Activated CD4-positive, alpha-beta T cell treated with anti-CD3 and anti-CD28 coated beads for 36 hours (primary cell): ENCODE measurements at regions not wholly inside any gene's neighbourhood (a gene's known extent, or its start where the extent isn't known, plus 50 kb on each side); places are given as distances from the start of the nearest gene placed in this dataset.

Experiments used
- ATAC-seq: fragments of 200-7000 bp; cut with Tn5 transposase; one replicate; pipeline ENCODE4 v1.10.0; 2021; ENCODE audit warnings: mild to moderate bottlenecking, moderate library complexity
- CTCF ChIA-PET: fragments of 350-600 bp; sonication (Branson Sonifier 250); formaldehyde crosslinking; loops from one replicate; lab custom pipeline; 2021; ENCODE audit warnings: antibody characterized with exemption; lab: Charles Lee
- POLR2A ChIA-PET: fragments of 350-600 bp; sonication (Branson Sonifier 250); formaldehyde crosslinking; loops from one replicate; lab custom pipeline; 2021; ENCODE audit warnings: antibody characterized with exemption, inconsistent platforms; lab: Charles Lee
- DNase-seq: peaks from one replicate; pipeline ENCODE4 v3.0.0-alpha.2; 2020
- H3K27ac Mint-ChIP-seq: one replicate; pipeline ENCODE4 v1.8.0; 2021; ENCODE audit warnings: mixed read lengths
- H3K27me3 Mint-ChIP-seq: one replicate; pipeline ENCODE4 v1.8.0; 2021; ENCODE audit warnings: mixed read lengths
- H3K36me3 Mint-ChIP-seq: one replicate; pipeline ENCODE4 v1.8.0; 2021; ENCODE audit warnings: low read depth, mixed read lengths
- H3K4me1 Mint-ChIP-seq: one replicate; pipeline ENCODE4 v1.8.0; 2021; ENCODE audit warnings: mixed read lengths
- H3K4me3 Mint-ChIP-seq: one replicate; pipeline ENCODE4 v1.8.0; 2021; ENCODE audit warnings: mild to moderate bottlenecking, moderate library complexity, mixed read lengths
- H3K9me3 Mint-ChIP-seq: one replicate; pipeline ENCODE4 v1.8.0; 2021; ENCODE audit warnings: low read depth, mixed read lengths
- intact Hi-C, 2 experiments: fragments of 100-400 bp; cut with DNase I in 1 of 2; cut with micrococcal nuclease in 1 of 2; formaldehyde crosslinking; loops; one replicate each; pipeline versions ENCODE4 v1.14.2 to v1.15.1; 2022 to 2024; cut with DNase I, micrococcal nuclease

GRCh38 chr3:76134166-76134565 lies 348.8 kb upstream of the ZNF717 start:
- H3K36me3 Mint-ChIP-seq: no peaks in the 10 kb centered on the region
- H3K27me3 Mint-ChIP-seq: no peaks in the 10 kb centered on the region

GRCh38 chr3:76138921-76139320 lies 353.6 kb upstream of the ZNF717 start:
- POLR2A ChIA-PET: no interaction called here
- Mint-ChIP-seq H3K4me3 (no peak overlapping the region), H3K36me3 (no peaks in the 10 kb centered on the region), H3K9me3 (peaks cover 2% of the 10 kb centered on the region), H3K27me3 (no peaks in the 10 kb centered on the region), H3K4me1 (no peaks in the 10 kb centered on the region), H3K27ac (no peak overlapping the region)
- no peak for ATAC-seq
- no peak for DNase-seq
- intact Hi-C loops: no loop called here
- CTCF ChIA-PET: no interaction called here

More at GRCh38 chr3:76134166-76134565, 348.8 kb upstream of the ZNF717 start:
- Mint-ChIP-seq H3K4me1 (no peaks in the 10 kb centered on the region), H3K9me3 (peaks cover 2% of the 10 kb centered on the region), H3K4me3 (no peak overlapping the region), H3K27ac (no peak overlapping the region)
- DNase-seq (no peak), ATAC-seq (no peak)
- ChIA-PET CTCF (no interaction called here), POLR2A (no interaction called here)
- intact Hi-C loops: no loop called here

- no peak for ATAC-seq
- H3K27ac Mint-ChIP-seq: no peak overlapping the region
- no peak overlapping the region for H3K4me3 Mint-ChIP-seq
- no peaks in the 10 kb centered on the region for H3K4me1 Mint-ChIP-seq
- ChIA-PET POLR2A (no interaction called here), CTCF (no interaction called here)
- no peaks in the 10 kb centered on the region for H3K36me3 Mint-ChIP-seq
- H3K27me3 Mint-ChIP-seq: no peaks in the 10 kb centered on the region
- intact Hi-C loops: no loop called here
- peaks cover 3% of the 10 kb centered on the region for H3K9me3 Mint-ChIP-seq
- DNase-seq: no peak
These were observed 362.5 kb upstream of the ZNF717 start for GRCh38 chr3:76147846-76148245.

- no peak for DNase-seq
- Mint-ChIP-seq H3K36me3 (no peaks in the 10 kb centered on the region), H3K4me3 (no peak overlapping the region), H3K9me3 (peaks cover 7% of the 10 kb centered on the region), H3K27me3 (no peaks in the 10 kb centered on the region), H3K4me1 (no peaks in the 10 kb centered on the region), H3K27ac (no peak overlapping the region)
- intact Hi-C loops: no loop called here
- POLR2A ChIA-PET: no interaction called here
- no peak for ATAC-seq
- CTCF ChIA-PET: no interaction called here
These were observed 366.7 kb upstream of the ZNF717 start for GRCh38 chr3:76152028-76152427.

- Mint-ChIP-seq H3K27me3 (no peaks in the 10 kb centered on the region), H3K27ac (no peak overlapping the region), H3K4me3 (no peak overlapping the region), H3K9me3 (peaks cover 6% of the 10 kb centered on the region), H3K4me1 (no peaks in the 10 kb centered on the region), H3K36me3 (no peaks in the 10 kb centered on the region)
- DNase-seq (no peak), ATAC-seq (no peak)
- ChIA-PET POLR2A (no interaction called here), CTCF (no interaction called here)
- intact Hi-C loops: no loop called here
These were observed 376.5 kb upstream of the ZNF717 start for GRCh38 chr3:76161856-76162255.

GRCh38 chr3:76171647-76172046 lies 386.3 kb upstream of the ZNF717 start:
- no peak overlapping the region for H3K4me3 Mint-ChIP-seq
- H3K9me3 Mint-ChIP-seq: peaks cover 15% of the 10 kb centered on the region
- H3K36me3 Mint-ChIP-seq: no peaks in the 10 kb centered on the region
- intact Hi-C loops: no loop called here
- H3K27ac Mint-ChIP-seq: no peak overlapping the region
- H3K4me1 Mint-ChIP-seq: no peaks in the 10 kb centered on the region
- ChIA-PET POLR2A (no interaction called here), CTCF (no interaction called here)
- no peaks in the 10 kb centered on the region for H3K27me3 Mint-ChIP-seq
- no peak for DNase-seq
- ATAC-seq: no peak

GRCh38 chr3:76177610-76178009 lies 392.3 kb upstream of the ZNF717 start:
- ATAC-seq (no peak), DNase-seq (no peak)
- no peak overlapping the region for H3K27ac Mint-ChIP-seq
- CTCF ChIA-PET: no interaction called here
- no peaks in the 10 kb centered on the region for H3K36me3 Mint-ChIP-seq
- peaks cover 10% of the 10 kb centered on the region for H3K9me3 Mint-ChIP-seq
- POLR2A ChIA-PET: no interaction called here
- H3K4me1 Mint-ChIP-seq: no peaks in the 10 kb centered on the region
- H3K4me3 Mint-ChIP-seq: no peak overlapping the region
- intact Hi-C loops: no loop called here
- no peaks in the 10 kb centered on the region for H3K27me3 Mint-ChIP-seq

- Mint-ChIP-seq H3K9me3 (peaks cover 9% of the 10 kb centered on the region), H3K36me3 (no peaks in the 10 kb centered on the region), H3K27ac (no peak overlapping the region), H3K4me3 (no peak overlapping the region), H3K4me1 (no peaks in the 10 kb centered on the region), H3K27me3 (no peaks in the 10 kb centered on the region)
- ChIA-PET CTCF (no interaction called here), POLR2A (no interaction called here)
- no peak for ATAC-seq
- intact Hi-C loops: no loop called here
- no peak for DNase-seq
These were observed 393.1 kb upstream of the ZNF717 start for GRCh38 chr3:76178412-76178811.

- H3K9me3 Mint-ChIP-seq: peaks cover 6% of the 10 kb centered on the region
- H3K27me3 Mint-ChIP-seq: no peaks in the 10 kb centered on the region
- ChIA-PET CTCF (no interaction called here), POLR2A (no interaction called here)
- no peaks in the 10 kb centered on the region for H3K36me3 Mint-ChIP-seq
- no peak overlapping the region for H3K27ac Mint-ChIP-seq
- H3K4me3 Mint-ChIP-seq: no peak overlapping the region
- DNase-seq (no peak), ATAC-seq (no peak)
- H3K4me1 Mint-ChIP-seq: no peaks in the 10 kb centered on the region
- intact Hi-C loops: no loop called here
These were observed 395.9 kb upstream of the ZNF717 start for GRCh38 chr3:76181213-76181612.

GRCh38 chr3:76198086-76198485 lies 412.7 kb upstream of the ZNF717 start:
- Mint-ChIP-seq H3K27me3 (no peaks in the 10 kb centered on the region), H3K4me1 (no peaks in the 10 kb centered on the region), H3K27ac (no peak overlapping the region), H3K9me3 (peaks cover 3% of the 10 kb centered on the region), H3K36me3 (no peaks in the 10 kb centered on the region), H3K4me3 (no peak overlapping the region)
- ATAC-seq (no peak), DNase-seq (no peak)
- ChIA-PET POLR2A (no interaction called here), CTCF (no interaction called here)
- intact Hi-C loops: no loop called here

- H3K9me3 Mint-ChIP-seq: peaks cover 2% of the 10 kb centered on the region
- no peak for ATAC-seq
- H3K36me3 Mint-ChIP-seq: no peaks in the 10 kb centered on the region
- no peak overlapping the region for H3K4me3 Mint-ChIP-seq
- CTCF ChIA-PET: interaction anchor here (0.8 kb wide), 1 partner anchor 13 kb away, joined by 4 read pairs; no protein-coding TSS in a partner anchor
- DNase-seq: no peak
- no peaks in the 10 kb centered on the region for H3K27me3 Mint-ChIP-seq
- no peak overlapping the region for H3K27ac Mint-ChIP-seq
- no peaks in the 10 kb centered on the region for H3K4me1 Mint-ChIP-seq
- intact Hi-C loops: no loop called here
- POLR2A ChIA-PET: no interaction called here
These were observed 414.0 kb upstream of the ZNF717 start for GRCh38 chr3:76199382-76199781.

GRCh38 chr3:76203578-76203977 lies 418.2 kb upstream of the ZNF717 start:
- ATAC-seq: no peak
- Mint-ChIP-seq H3K4me3 (no peak overlapping the region), H3K36me3 (no peaks in the 10 kb centered on the region), H3K27ac (no peak overlapping the region), H3K4me1 (no peaks in the 10 kb centered on the region), H3K9me3 (peaks cover 7% of the 10 kb centered on the region), H3K27me3 (no peaks in the 10 kb centered on the region)
- intact Hi-C loops: no loop called here
- no peak for DNase-seq
- CTCF ChIA-PET: no interaction called here
- POLR2A ChIA-PET: no interaction called here

- H3K4me1 Mint-ChIP-seq: no peaks in the 10 kb centered on the region
- intact Hi-C loops: no loop called here
- CTCF ChIA-PET: no interaction called here
- DNase-seq (no peak), ATAC-seq (no peak)
- H3K4me3 Mint-ChIP-seq: no peak overlapping the region
- no peak overlapping the region for H3K27ac Mint-ChIP-seq
- no peaks in the 10 kb centered on the region for H3K36me3 Mint-ChIP-seq
- peaks cover 7% of the 10 kb centered on the region for H3K9me3 Mint-ChIP-seq
- POLR2A ChIA-PET: no interaction called here
- H3K27me3 Mint-ChIP-seq: no peaks in the 10 kb centered on the region
These were observed 421.0 kb upstream of the ZNF717 start for GRCh38 chr3:76206346-76206745.
